NCI-H524 treated with DMSO at 0.1 percent for 48 hours (cell line): ENCODE measurements at regions not wholly inside any gene's neighbourhood (a gene's known extent, or its start where the extent isn't known, plus 50 kb on each side); places are given as distances from the start of the nearest gene placed in this dataset.
"Not testable (repeated sequence)": the region's sequence is repeated elsewhere in the genome, so short reads cannot be mapped to it uniquely, and the experiment has no call there.

Experiments
- DNase-seq: peaks from one replicate; lab custom pipeline; 2025; lab: John Stamatoyannopoulos, UW

GRCh38 chr6:14366315-14366714 is 248.7 kb downstream of the CD83 start:
- no peak for DNase-seq

- DNase-seq, result no peak
These were observed 249.3 kb downstream of the CD83 start for GRCh38 chr6:14366872-14367271.

- no peak for DNase-seq
These were observed 249.7 kb downstream of the CD83 start for GRCh38 chr6:14367296-14367695.

- no peak for DNase-seq
These were observed 252.1 kb downstream of the CD83 start for GRCh38 chr6:14369717-14370116.

GRCh38 chr6:14371530-14371929 is 254.0 kb downstream of the CD83 start:
- DNase-seq, result no peak

- no peak for DNase-seq
These were observed 255.3 kb downstream of the CD83 start for GRCh38 chr6:14372734-14373489.

- no peak for DNase-seq
These were observed 256.3 kb downstream of the CD83 start for GRCh38 chr6:14373648-14374437.

GRCh38 chr6:14375930-14376329 is 258.4 kb downstream of the CD83 start:
- DNase-seq, result no peak

GRCh38 chr6:14379568-14379967 is 262.0 kb downstream of the CD83 start:
- DNase-seq, result no peak

- DNase-seq, result no peak
These were observed 262.7 kb downstream of the CD83 start for GRCh38 chr6:14380086-14380820.

GRCh38 chr6:14380901-14381828 is 263.6 kb downstream of the CD83 start:
- DNase-seq, result no peak

GRCh38 chr6:14381829-14382677 is 264.5 kb downstream of the CD83 start:
- DNase-seq, result peak; percentile 93

- DNase-seq, result no peak
These were observed 265.2 kb downstream of the CD83 start for GRCh38 chr6:14382678-14383236.

GRCh38 chr6:14383393-14384174 is 266.0 kb downstream of the CD83 start:
- no peak for DNase-seq

GRCh38 chr6:14384175-14384949 is 266.8 kb downstream of the CD83 start:
- no peak for DNase-seq

GRCh38 chr6:14386263-14386662 is 268.7 kb downstream of the CD83 start:
- no peak for DNase-seq

- DNase-seq, result no peak
These were observed 269.1 kb downstream of the CD83 start for GRCh38 chr6:14386668-14387067.

- DNase-seq, result no peak
These were observed 270.8 kb downstream of the CD83 start for GRCh38 chr6:14388371-14388770.

- DNase-seq, result not testable (repeated sequence)
These were observed 272.2 kb downstream of the CD83 start for GRCh38 chr6:14389776-14390175.
